HG02623 (cell line): ENCODE measurements at regions not wholly inside any gene's neighbourhood (a gene's known extent, or its start where the extent isn't known, plus 50 kb on each side); places are given as distances from the start of the nearest gene placed in this dataset.

Source experiments
- ATAC-seq: cut with Tn5 transposase; IDR thresholded peaks from one replicate; pipeline ENCODE4 v1.9.1; 2021; ENCODE audit warnings: moderate library complexity; ENCODE audit not compliant: unreplicated experiment

- ATAC-seq, result no peak
Observed at GRCh38 chr12:77319166-77319565, 253.8 kb upstream of the E2F7 start.

GRCh38 chr12:77315407-77315806 is 250.0 kb upstream of the E2F7 start:
- ATAC-seq, result no peak

- ATAC-seq, result no peak
Observed at GRCh38 chr12:77314378-77315052, 249.1 kb upstream of the E2F7 start.

GRCh38 chr12:77308056-77308455 is 242.7 kb upstream of the E2F7 start:
- no peak for ATAC-seq

GRCh38 chr12:77300811-77301210 is 235.4 kb upstream of the E2F7 start:
- no peak for ATAC-seq

GRCh38 chr12:77299910-77300669 is 234.7 kb upstream of the E2F7 start:
- ATAC-seq, result no peak

GRCh38 chr12:77299001-77299400 is 233.6 kb upstream of the E2F7 start:
- no peak for ATAC-seq

GRCh38 chr12:77294016-77294415 is 228.6 kb upstream of the E2F7 start:
- ATAC-seq, result no peak

GRCh38 chr12:77274926-77275325 is 209.6 kb upstream of the E2F7 start:
- no peak for ATAC-seq

GRCh38 chr12:77273898-77274297 is 208.5 kb upstream of the E2F7 start:
- ATAC-seq, result no peak

GRCh38 chr12:77256956-77257355 is 191.6 kb upstream of the E2F7 start:
- ATAC-seq, result no peak

GRCh38 chr12:77253321-77253720 is 188.0 kb upstream of the E2F7 start:
- no peak for ATAC-seq

GRCh38 chr12:77251799-77252198 is 186.4 kb upstream of the E2F7 start:
- no peak for ATAC-seq

GRCh38 chr12:77249892-77250291 is 184.5 kb upstream of the E2F7 start:
- ATAC-seq, result no peak

- ATAC-seq, result no peak
Observed at GRCh38 chr12:77248036-77248435, 182.7 kb upstream of the E2F7 start.

GRCh38 chr12:77247542-77247941 is 182.2 kb upstream of the E2F7 start:
- ATAC-seq, result no peak

GRCh38 chr12:77243345-77243744 is 178.0 kb upstream of the E2F7 start:
- no peak for ATAC-seq

- no peak for ATAC-seq
Observed at GRCh38 chr12:77239617-77240016, 174.2 kb upstream of the E2F7 start.

- ATAC-seq, result no peak
Observed at GRCh38 chr12:77238335-77238734, 173.0 kb upstream of the E2F7 start.

- ATAC-seq, result no peak
Observed at GRCh38 chr12:77237896-77238295, 172.5 kb upstream of the E2F7 start.

GRCh38 chr12:77236066-77236465 is 170.7 kb upstream of the E2F7 start:
- no peak for ATAC-seq

GRCh38 chr12:77232045-77232444 is 166.7 kb upstream of the E2F7 start:
- ATAC-seq, result no peak

GRCh38 chr12:77231501-77231918 is 166.1 kb upstream of the E2F7 start:
- ATAC-seq, result no peak
